ENCODE measurements at regions not wholly inside any gene's neighbourhood (a gene's known extent, or its start where the extent isn't known, plus 50 kb on each side); places are given as distances from the start of the nearest gene placed in this dataset.

GRCh38 chr1:164180824-164181223, 378.2 kb upstream of the PBX1 start:
- POLR2A ChIA-PET: no interaction called here
- no peak for TF ChIP-seq CTCF (IDR thresholded peaks at IDR 0.05; ENCODE audit: control extremely low read depth, extremely low read depth, low read depth, missing control alignments)
- no peak for DNase-seq (ENCODE audit: extremely low spot score)
- CTCF ChIA-PET: no interaction called here

- no peak for DNase-seq (ENCODE audit: extremely low spot score)
- ChIA-PET POLR2A (no interaction called here), CTCF (no interaction called here)
- no peak for TF ChIP-seq CTCF (IDR thresholded peaks at IDR 0.05; ENCODE audit: control extremely low read depth, extremely low read depth, low read depth, missing control alignments)
Observed at GRCh38 chr1:164183854-164184635, 374.9 kb upstream of the PBX1 start.

- no peak for TF ChIP-seq CTCF (IDR thresholded peaks at IDR 0.05; ENCODE audit: control extremely low read depth, extremely low read depth, low read depth, missing control alignments)
- POLR2A ChIA-PET: no interaction called here
- CTCF ChIA-PET: interaction anchor here (0.9 kb wide), 1 partner anchor 19 kb away, joined by 3 read pairs; no protein-coding TSS in a partner anchor
- DNase-seq (ENCODE audit: extremely low spot score): no peak
Observed at GRCh38 chr1:164186881-164187280, 372.1 kb upstream of the PBX1 start.

GRCh38 chr1:164188497-164188896, 370.5 kb upstream of the PBX1 start:
- ChIA-PET CTCF (no interaction called here), POLR2A (no interaction called here)
- no peak for TF ChIP-seq CTCF (IDR thresholded peaks at IDR 0.05; ENCODE audit: control extremely low read depth, extremely low read depth, low read depth, missing control alignments)
- no peak for DNase-seq (ENCODE audit: extremely low spot score)

- ChIA-PET POLR2A (no interaction called here), CTCF (no interaction called here)
- TF ChIP-seq CTCF (IDR thresholded peaks at IDR 0.05; ENCODE audit: control extremely low read depth, extremely low read depth, low read depth, missing control alignments): no peak
- DNase-seq (ENCODE audit: extremely low spot score): no peak
Observed at GRCh38 chr1:164191191-164191590, 367.8 kb upstream of the PBX1 start.

GRCh38 chr1:164210211-164210739, 348.7 kb upstream of the PBX1 start:
- ChIA-PET CTCF (no interaction called here), POLR2A (no interaction called here)
- no peak for TF ChIP-seq CTCF (IDR thresholded peaks at IDR 0.05; ENCODE audit: control extremely low read depth, extremely low read depth, low read depth, missing control alignments)
- no peak for DNase-seq (ENCODE audit: extremely low spot score)
